PC-9 (cell line): ENCODE measurements at regions not wholly inside any gene's neighbourhood (a gene's known extent, or its start where the extent isn't known, plus 50 kb on each side); places are given as distances from the start of the nearest gene placed in this dataset.
"Not testable (repeated sequence)": the region's sequence is repeated elsewhere in the genome, so short reads cannot be mapped to it uniquely, and the experiment has no call there.

Source experiments
- BruUV-seq: library from RNA; stranded (reverse); fragments of 400-500 nt; replicated peaks from 2 replicates; lab custom pipeline; 2021; lab: Mats Ljungman, UMichigan
- CTCF ChIA-PET: fragments of 300-600 bp; sonication (Branson Sonifier 250); formaldehyde crosslinking; loops from one replicate; lab custom pipeline; 2022; ENCODE audit warnings: antibody characterized with exemption; lab: Charles Lee
- POLR2A ChIA-PET: fragments of 300-600 bp; sonication (Branson Sonifier 250); formaldehyde crosslinking; loops from one replicate; lab custom pipeline; 2022; ENCODE audit warnings: antibody characterized with exemption; ENCODE audit not compliant: unreplicated experiment; lab: Charles Lee
- DNase-seq, 2 experiments: peaks; one replicate each; pipeline versions ENCODE4 v3.0.0 to v3.0.0-alpha.2; 2015 to 2022; ENCODE audit warnings: mixed read lengths in 1 of 2
- H2AFZ ChIP-seq: fragments of 200-600 bp; sonication (generic); 2 replicates; pipeline ENCODE4 v1.8.1; 2017; ENCODE audit warnings: antibody characterized with exemption
- H3F3A ChIP-seq: fragments of 200-600 bp; sonication (generic); 2 replicates; pipeline ENCODE4 v1.8.1; 2017; ENCODE audit warnings: antibody characterized with exemption, mild to moderate bottlenecking, low read depth; ENCODE audit not compliant: insufficient read depth
- H3K27ac ChIP-seq: fragments of 200-600 bp; sonication (generic); 2 replicates; pipeline ENCODE4 v1.6.1; 2016; ENCODE audit warnings: mixed run types
- H3K27me3 ChIP-seq: fragments of 200-600 bp; sonication (generic); 2 replicates; pipeline ENCODE4 v1.6.1; 2016; ENCODE audit warnings: low read depth, mixed run types; ENCODE audit not compliant: insufficient read depth
- H3K36me3 ChIP-seq: fragments of 200-600 bp; sonication (generic); 2 replicates; pipeline ENCODE4 v1.6.1; 2016; ENCODE audit warnings: low read depth, mixed run types
- H3K4me1 ChIP-seq: fragments of 200-600 bp; sonication (generic); replicated peaks from 2 replicates; pipeline ENCODE4 v1.6.1; 2016; ENCODE audit warnings: mixed run types; ENCODE audit not compliant: insufficient read depth
- H3K4me2 ChIP-seq: fragments of 200-600 bp; sonication (generic); 2 replicates; pipeline ENCODE4 v1.6.1; 2017; ENCODE audit warnings: mixed run types
- H3K4me3 ChIP-seq: fragments of 200-600 bp; sonication (generic); 2 replicates; pipeline ENCODE4 v1.6.1; 2016; ENCODE audit warnings: mixed run types
- H3K79me2 ChIP-seq: fragments of 200-600 bp; sonication (generic); 2 replicates; pipeline ENCODE4 v1.6.1; 2017; ENCODE audit warnings: low read depth, mixed run types
- H3K9me2 ChIP-seq: fragments of 200-600 bp; sonication (generic); 2 replicates; pipeline ENCODE4 v1.8.1; 2017; ENCODE audit warnings: mild to moderate bottlenecking; ENCODE audit not compliant: insufficient read depth
- H3K9me3 ChIP-seq: fragments of 200-600 bp; sonication (generic); 2 replicates; pipeline ENCODE4 v1.8.1; 2016; ENCODE audit warnings: low read depth; ENCODE audit not compliant: insufficient read depth
- H4K20me1 ChIP-seq: fragments of 200-600 bp; sonication (generic); 2 replicates; pipeline ENCODE4 v1.8.1; 2017; ENCODE audit not compliant: insufficient read depth
- EZH2 ChIP-seq: fragments of 200-600 bp; sonication (generic); IDR thresholded peaks from 2 replicates; pipeline ENCODE4 v1.8.0; 2017; ENCODE audit warnings: antibody characterized with exemption, low read depth
- intact Hi-C: fragments of 100-400 bp; cut with micrococcal nuclease; formaldehyde crosslinking; loops from one replicate; pipeline ENCODE4 v1.10.0; 2022; ENCODE audit not compliant: unreplicated experiment
- TF ChIP-seq, protein P1 (sequence below): fragments of 200-600 bp; sonication (generic); conservative IDR thresholded peaks from 2 replicates; pipeline ENCODE4 v1.6.1; 2017; ENCODE audit warnings: mixed run types, antibody characterized with exemption, mild to moderate bottlenecking, moderate library complexity

DNA sequence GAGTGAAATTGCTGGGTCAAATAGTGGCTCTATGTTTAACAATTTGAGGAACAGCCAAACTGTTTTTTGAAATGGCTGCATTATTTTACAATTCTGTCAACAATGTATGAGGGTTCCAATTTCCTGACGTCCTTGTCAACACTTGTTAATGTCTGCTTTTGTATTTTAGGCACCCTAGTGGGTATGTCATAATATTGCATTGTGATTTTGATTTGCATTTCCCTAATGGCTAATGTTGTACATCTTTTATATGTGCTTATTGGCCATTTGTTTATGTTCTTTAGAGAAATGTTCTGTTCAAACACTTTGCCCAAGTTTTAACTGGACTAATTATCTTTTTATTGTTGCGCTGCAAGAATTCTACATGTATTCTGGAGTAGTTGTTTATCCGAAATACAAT lies 93.2 kb downstream of the GPR65 start:
- Histone ChIP-seq H3K27me3 (no peaks in the 10 kb centered on the region), H2AFZ (no peak overlapping the region), H3K9me3 (no peaks in the 10 kb centered on the region), H4K20me1 (no peaks in the 10 kb centered on the region), H3K27ac (no peak overlapping the region), H3K4me1 (no peaks in the 10 kb centered on the region), H3K9me2 (no peaks in the 10 kb centered on the region), H3K36me3 (no peaks in the 10 kb centered on the region), H3K79me2 (no peaks in the 10 kb centered on the region), H3K4me2 (no peak overlapping the region), H3K4me3 (no peak overlapping the region), H3F3A (no peaks in the 10 kb centered on the region)
- CTCF ChIA-PET = no interaction called here
- no peak for DNase-seq
- POLR2A ChIA-PET = no interaction called here
- no TSS peak for BruUV-seq
- intact Hi-C loops = no loop called here
- TF ChIP-seq, protein P1, sequence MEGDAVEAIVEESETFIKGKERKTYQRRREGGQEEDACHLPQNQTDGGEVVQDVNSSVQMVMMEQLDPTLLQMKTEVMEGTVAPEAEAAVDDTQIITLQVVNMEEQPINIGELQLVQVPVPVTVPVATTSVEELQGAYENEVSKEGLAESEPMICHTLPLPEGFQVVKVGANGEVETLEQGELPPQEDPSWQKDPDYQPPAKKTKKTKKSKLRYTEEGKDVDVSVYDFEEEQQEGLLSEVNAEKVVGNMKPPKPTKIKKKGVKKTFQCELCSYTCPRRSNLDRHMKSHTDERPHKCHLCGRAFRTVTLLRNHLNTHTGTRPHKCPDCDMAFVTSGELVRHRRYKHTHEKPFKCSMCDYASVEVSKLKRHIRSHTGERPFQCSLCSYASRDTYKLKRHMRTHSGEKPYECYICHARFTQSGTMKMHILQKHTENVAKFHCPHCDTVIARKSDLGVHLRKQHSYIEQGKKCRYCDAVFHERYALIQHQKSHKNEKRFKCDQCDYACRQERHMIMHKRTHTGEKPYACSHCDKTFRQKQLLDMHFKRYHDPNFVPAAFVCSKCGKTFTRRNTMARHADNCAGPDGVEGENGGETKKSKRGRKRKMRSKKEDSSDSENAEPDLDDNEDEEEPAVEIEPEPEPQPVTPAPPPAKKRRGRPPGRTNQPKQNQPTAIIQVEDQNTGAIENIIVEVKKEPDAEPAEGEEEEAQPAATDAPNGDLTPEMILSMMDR = no peak
- TF ChIP-seq EZH2 = no peak

DNA sequence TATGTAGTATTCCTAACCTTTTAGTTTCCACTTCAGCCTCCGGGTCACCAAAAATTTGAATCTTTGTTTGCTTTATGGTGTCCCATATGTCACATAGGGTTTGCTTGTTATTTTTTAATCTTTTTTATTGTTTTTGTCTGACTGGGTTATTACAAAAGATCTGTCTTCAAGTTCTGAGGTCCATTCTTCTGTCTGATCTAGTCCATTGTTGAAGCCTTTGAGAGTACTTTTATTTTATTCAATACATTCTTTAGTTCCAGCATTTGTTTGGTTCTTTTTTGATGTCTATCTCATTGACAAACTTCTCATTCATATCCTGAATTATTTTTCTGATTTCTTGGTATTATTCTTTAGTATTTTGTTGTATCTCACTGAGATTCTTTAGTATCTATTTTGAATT lies 99.8 kb downstream of the GPR65 start:
- H3K9me2 ChIP-seq = no peaks in the 10 kb centered on the region
- TF ChIP-seq, protein P1 = no peak
- no peak for TF ChIP-seq EZH2
- DNase-seq = no peak
- ChIA-PET CTCF (no interaction called here), POLR2A (no interaction called here)
- no peak overlapping the region for H3K27ac ChIP-seq
- intact Hi-C loops = no loop called here
- no peaks in the 10 kb centered on the region for H3K9me3 ChIP-seq
- no peak overlapping the region for H3K4me2 ChIP-seq
- no peak overlapping the region for H3K4me3 ChIP-seq
- H3K79me2 ChIP-seq = no peaks in the 10 kb centered on the region
- H3K36me3 ChIP-seq = no peaks in the 10 kb centered on the region
- H2AFZ ChIP-seq = no peak overlapping the region
- H3F3A ChIP-seq = no peaks in the 10 kb centered on the region
- H4K20me1 ChIP-seq = no peaks in the 10 kb centered on the region
- no peaks in the 10 kb centered on the region for H3K4me1 ChIP-seq
- no peaks in the 10 kb centered on the region for H3K27me3 ChIP-seq
- no TSS peak for BruUV-seq

DNA sequence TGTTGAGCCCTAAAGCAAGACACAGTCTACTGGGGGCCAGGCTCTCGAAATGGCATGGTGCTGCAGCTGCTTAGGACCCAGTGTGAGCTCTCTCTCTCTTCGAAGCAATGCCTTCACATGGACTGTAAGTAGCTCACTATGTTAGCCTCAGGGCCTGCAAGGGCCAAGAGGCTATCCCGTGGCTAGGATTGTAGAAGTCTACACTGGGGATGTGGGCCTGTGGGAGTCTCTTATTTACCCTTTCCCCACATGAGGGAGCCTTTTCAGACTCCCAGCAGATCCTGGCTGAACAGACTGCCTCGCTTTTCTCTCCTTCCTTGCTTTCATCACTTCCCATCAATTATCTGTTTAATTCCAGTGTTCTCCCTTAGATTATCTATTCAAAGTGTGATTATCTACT lies 101.4 kb downstream of the GPR65 start:
- intact Hi-C loops = no loop called here
- no peaks in the 10 kb centered on the region for H4K20me1 ChIP-seq
- H3K36me3 ChIP-seq = no peaks in the 10 kb centered on the region
- H3K9me3 ChIP-seq = no peaks in the 10 kb centered on the region
- H2AFZ ChIP-seq = no peak overlapping the region
- H3K27ac ChIP-seq = no peak overlapping the region
- H3K9me2 ChIP-seq = no peaks in the 10 kb centered on the region
- no peaks in the 10 kb centered on the region for H3K4me1 ChIP-seq
- no TSS peak for BruUV-seq
- H3K4me2 ChIP-seq = no peak overlapping the region
- DNase-seq = no peak
- ChIA-PET CTCF (no interaction called here), POLR2A (no interaction called here)
- no peaks in the 10 kb centered on the region for H3K27me3 ChIP-seq
- H3K79me2 ChIP-seq = no peaks in the 10 kb centered on the region
- no peaks in the 10 kb centered on the region for H3F3A ChIP-seq
- H3K4me3 ChIP-seq = no peak overlapping the region
- TF ChIP-seq, protein P1 = no peak
- no peak for TF ChIP-seq EZH2

DNA sequence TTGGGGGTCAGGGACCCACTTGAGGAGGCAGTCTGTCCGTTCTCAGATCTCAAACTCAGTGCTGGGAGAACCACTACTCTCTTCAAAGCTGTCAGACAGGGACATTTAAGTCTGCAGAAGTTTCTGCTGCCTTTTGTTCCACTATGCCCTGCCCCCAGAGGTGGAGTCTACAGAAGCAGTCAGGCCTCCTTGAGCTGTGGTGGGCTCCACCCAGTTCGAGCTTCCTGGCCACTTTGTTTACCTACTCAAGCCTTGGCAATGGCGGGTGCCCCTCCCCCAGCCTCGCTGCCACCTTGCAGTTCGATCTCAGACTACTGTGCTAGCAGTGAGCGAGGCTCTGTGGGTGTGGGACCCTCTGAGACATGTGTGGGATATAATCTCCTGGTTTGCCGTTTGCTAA lies 122.7 kb downstream of the GPR65 start:
- intact Hi-C loops, BruUV-seq, H4K20me1 ChIP-seq, DNase-seq, H3K4me2 ChIP-seq, H3F3A ChIP-seq, POLR2A ChIA-PET, H2AFZ ChIP-seq, H3K27ac ChIP-seq, H3K4me3 ChIP-seq, H3K36me3 ChIP-seq, H3K9me3 ChIP-seq, CTCF ChIA-PET, H3K27me3 ChIP-seq, H3K79me2 ChIP-seq, H3K9me2 ChIP-seq: not testable (repeated sequence)
- peaks cover 17% of the 10 kb centered on the region; the same call in 1 of the 2 replicates for H3K4me1 ChIP-seq
